Endodermal cell (in vitro differentiated cells): ENCODE measurements at regions not wholly inside any gene's neighbourhood (a gene's known extent, or its start where the extent isn't known, plus 50 kb on each side); places are given as distances from the start of the nearest gene placed in this dataset.

Experiments used
- DNase-seq: peaks from one replicate; pipeline ENCODE4 v3.0.0-alpha.2; 2017
- H3K27ac ChIP-seq: 2 replicates; pipeline ENCODE4 v1.5.1; 2013; ENCODE audit warnings: mild to moderate bottlenecking, low read depth, low read length, moderate library complexity
- H3K27me3 ChIP-seq: 2 replicates; pipeline ENCODE4 v1.6.1; 2013; ENCODE audit warnings: mild to moderate bottlenecking, low read length, moderate library complexity; ENCODE audit not compliant: insufficient read depth, control insufficient read depth, poor library complexity, severe bottlenecking
- H3K36me3 ChIP-seq: 2 replicates; pipeline ENCODE4 v1.7.0; 2013; ENCODE audit warnings: mild to moderate bottlenecking, low read length, moderate library complexity; ENCODE audit not compliant: control insufficient read depth, insufficient read depth
- H3K4me1 ChIP-seq: one replicate; pipeline ENCODE4 v1.7.0; 2013; ENCODE audit warnings: low read length; ENCODE audit not compliant: control insufficient read depth, insufficient read depth
- H3K4me3 ChIP-seq: 2 replicates; pipeline ENCODE4 v1.5.1; 2013; ENCODE audit warnings: mild to moderate bottlenecking, low read length, moderate library complexity
- H3K9ac ChIP-seq: 2 replicates; pipeline ENCODE4 v1.6.1; 2013; ENCODE audit warnings: mild to moderate bottlenecking, low read length, moderate library complexity; ENCODE audit not compliant: poor library complexity, severe bottlenecking; ENCODE audit errors: extremely low read depth
- H3K9me3 ChIP-seq: 2 replicates; pipeline ENCODE4 v1.6.1; 2013; ENCODE audit warnings: mild to moderate bottlenecking, low read length, moderate library complexity; ENCODE audit not compliant: control insufficient read depth
- H3K27ac Mint-ChIP-seq: 2 replicates; pipeline ENCODE4 v1.8.0; 2020; ENCODE audit warnings: mixed read lengths
- H3K27me3 Mint-ChIP-seq: 2 replicates; pipeline ENCODE4 v1.8.0; 2021; ENCODE audit warnings: mild to moderate bottlenecking, mixed read lengths; ENCODE audit not compliant: insufficient read depth
- H3K36me3 Mint-ChIP-seq: 2 replicates; pipeline ENCODE4 v1.8.0; 2020; ENCODE audit warnings: low read depth, mixed read lengths
- H3K4me1 Mint-ChIP-seq: 2 replicates; pipeline ENCODE4 v1.8.0; 2020; ENCODE audit warnings: mixed read lengths
- H3K4me3 Mint-ChIP-seq: 2 replicates; pipeline ENCODE4 v1.8.0; 2020; ENCODE audit warnings: mild to moderate bottlenecking, moderate library complexity, mixed read lengths
- H3K9me3 Mint-ChIP-seq: 2 replicates; pipeline ENCODE4 v1.8.0; 2020; ENCODE audit warnings: mild to moderate bottlenecking, mixed read lengths
- WGBS, 2 experiments: methylation state at CpG; one replicate each; pipeline versions ENCODE4 v1.1.5 to v1.1.7; 2013; ENCODE audit warnings: missing lambda C conversion rate in 2 of 2, mixed read lengths in 1 of 2; ENCODE audit not compliant: insufficient coverage in 1 of 2, insufficient read length in 1 of 2; 5-methylcytosine and 5-hydroxymethylcytosine counted together
- TF ChIP-seq, protein P1 (sequence below): fragments of 200-600 bp; sonication (generic); conservative IDR thresholded peaks from 2 replicates; pipeline ENCODE4 v1.5.0; 2021; ENCODE audit warnings: antibody characterized with exemption, mild to moderate bottlenecking

GRCh38 chr2:208854717-208855116, 448.1 kb downstream of the PTH2R start:
- H3K27ac Mint-ChIP-seq = no peak overlapping the region
- Histone ChIP-seq H3K4me3 (peak overlapping the region; percentile 45), H3K4me1 (no peaks in the 10 kb centered on the region), H3K27me3 (no peaks in the 10 kb centered on the region), H3K9ac (no peak overlapping the region), H3K27ac (no peak overlapping the region), H3K9me3 (peaks cover 35% of the 10 kb centered on the region), H3K36me3 (no peaks in the 10 kb centered on the region)
- H3K9me3 Mint-ChIP-seq = peaks cover 62% of the 10 kb centered on the region
- TF ChIP-seq, protein P1, sequence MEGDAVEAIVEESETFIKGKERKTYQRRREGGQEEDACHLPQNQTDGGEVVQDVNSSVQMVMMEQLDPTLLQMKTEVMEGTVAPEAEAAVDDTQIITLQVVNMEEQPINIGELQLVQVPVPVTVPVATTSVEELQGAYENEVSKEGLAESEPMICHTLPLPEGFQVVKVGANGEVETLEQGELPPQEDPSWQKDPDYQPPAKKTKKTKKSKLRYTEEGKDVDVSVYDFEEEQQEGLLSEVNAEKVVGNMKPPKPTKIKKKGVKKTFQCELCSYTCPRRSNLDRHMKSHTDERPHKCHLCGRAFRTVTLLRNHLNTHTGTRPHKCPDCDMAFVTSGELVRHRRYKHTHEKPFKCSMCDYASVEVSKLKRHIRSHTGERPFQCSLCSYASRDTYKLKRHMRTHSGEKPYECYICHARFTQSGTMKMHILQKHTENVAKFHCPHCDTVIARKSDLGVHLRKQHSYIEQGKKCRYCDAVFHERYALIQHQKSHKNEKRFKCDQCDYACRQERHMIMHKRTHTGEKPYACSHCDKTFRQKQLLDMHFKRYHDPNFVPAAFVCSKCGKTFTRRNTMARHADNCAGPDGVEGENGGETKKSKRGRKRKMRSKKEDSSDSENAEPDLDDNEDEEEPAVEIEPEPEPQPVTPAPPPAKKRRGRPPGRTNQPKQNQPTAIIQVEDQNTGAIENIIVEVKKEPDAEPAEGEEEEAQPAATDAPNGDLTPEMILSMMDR = no peak
- 96 to 97% methylated on average over 5 to 6 of the region's 6 CpGs for WGBS, 2 experiments
- no peak for DNase-seq
- peaks cover 7% of the 10 kb centered on the region for H3K36me3 Mint-ChIP-seq
- no peak overlapping the region for H3K4me3 Mint-ChIP-seq
- H3K4me1 Mint-ChIP-seq = no peaks in the 10 kb centered on the region
- H3K27me3 Mint-ChIP-seq = no peaks in the 10 kb centered on the region

GRCh38 chr2:208867374-208867773, 460.8 kb downstream of the PTH2R start:
- no peak overlapping the region for H3K9ac ChIP-seq
- peaks cover 4% of the 10 kb centered on the region for H3K9me3 Mint-ChIP-seq
- TF ChIP-seq, protein P1 = no peak
- H3K36me3 Mint-ChIP-seq = no peaks in the 10 kb centered on the region
- H3K27me3 Mint-ChIP-seq = peaks cover 16% of the 10 kb centered on the region
- peaks cover 5% of the 10 kb centered on the region for H3K9me3 ChIP-seq
- H3K4me3 Mint-ChIP-seq = no peak overlapping the region
- H3K27ac ChIP-seq = no peak overlapping the region
- no peak for DNase-seq
- H3K27me3 ChIP-seq = peaks cover 35% of the 10 kb centered on the region
- no peak overlapping the region for H3K4me3 ChIP-seq
- no peaks in the 10 kb centered on the region for H3K36me3 ChIP-seq
- peaks cover 5% of the 10 kb centered on the region for H3K4me1 Mint-ChIP-seq
- H3K4me1 ChIP-seq = no peaks in the 10 kb centered on the region
- no peak overlapping the region for H3K27ac Mint-ChIP-seq

DNA sequence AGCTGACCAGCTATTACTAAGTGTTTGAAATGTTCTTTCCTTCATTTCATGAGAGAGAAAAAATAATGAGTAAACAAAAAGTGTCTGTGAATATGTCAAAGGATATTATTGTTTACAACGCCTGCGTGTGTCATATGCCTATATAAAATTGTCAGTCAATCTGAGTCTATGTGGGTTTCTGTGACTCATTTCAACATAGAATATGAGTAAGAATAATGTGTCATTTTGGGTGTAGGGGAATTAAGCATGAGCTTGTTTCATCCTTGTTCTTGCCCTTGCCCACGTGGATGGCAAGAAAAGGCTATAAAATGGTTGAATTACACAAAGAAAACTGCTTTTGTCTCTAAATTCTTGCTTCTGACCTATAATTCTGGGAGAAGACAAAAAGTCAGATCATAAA, 466.0 kb downstream of the PTH2R start:
- WGBS, 2 experiments = 92 to 95% methylated on average over 3 of the region's 3 CpGs
- peaks cover 7% of the 10 kb centered on the region for H3K9me3 Mint-ChIP-seq
- peaks cover 20% of the 10 kb centered on the region for H3K27me3 Mint-ChIP-seq
- TF ChIP-seq, protein P1 = no peak
- peaks cover 17% of the 10 kb centered on the region for H3K4me1 Mint-ChIP-seq
- Histone ChIP-seq H3K9me3 (peaks cover 12% of the 10 kb centered on the region), H3K27ac (no peak overlapping the region), H3K4me1 (peaks cover 3% of the 10 kb centered on the region), H3K4me3 (no peak overlapping the region), H3K36me3 (no peaks in the 10 kb centered on the region), H3K9ac (no peak overlapping the region), H3K27me3 (peaks cover 52% of the 10 kb centered on the region)
- no peak for DNase-seq
- H3K27ac Mint-ChIP-seq = no peak overlapping the region
- no peaks in the 10 kb centered on the region for H3K36me3 Mint-ChIP-seq
- no peak overlapping the region for H3K4me3 Mint-ChIP-seq
